ENCODE measurements at regions not wholly inside any gene's neighbourhood (a gene's known extent, or its start where the extent isn't known, plus 50 kb on each side); places are given as distances from the start of the nearest gene placed in this dataset.

DNA sequence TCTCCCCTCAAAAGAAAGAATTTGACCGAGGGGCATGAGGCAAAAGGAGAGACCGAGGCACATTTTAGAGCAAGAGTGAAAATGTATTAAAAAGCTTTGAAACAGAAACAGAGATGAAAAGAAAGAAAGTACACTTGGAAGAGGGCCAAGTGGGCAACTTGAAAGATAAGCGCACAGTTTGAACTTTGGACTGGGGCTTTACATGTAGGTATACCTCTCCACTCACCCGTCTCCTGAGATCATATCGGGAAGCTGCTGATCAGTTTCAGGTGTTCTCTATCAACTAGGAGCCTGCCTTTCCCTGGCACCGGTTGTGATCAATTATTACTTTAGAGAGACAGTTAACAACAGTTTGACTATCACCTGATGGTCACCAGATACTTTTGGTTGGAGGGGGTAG lies 2666.5 kb downstream of the ARAP2 start:
- in situ Hi-C loops (cut with HindIII; ENCODE audit: low sequenced_read_pairs), result no loop called here
- DNase-seq (ENCODE audit: low spot score), result no peak

DNA sequence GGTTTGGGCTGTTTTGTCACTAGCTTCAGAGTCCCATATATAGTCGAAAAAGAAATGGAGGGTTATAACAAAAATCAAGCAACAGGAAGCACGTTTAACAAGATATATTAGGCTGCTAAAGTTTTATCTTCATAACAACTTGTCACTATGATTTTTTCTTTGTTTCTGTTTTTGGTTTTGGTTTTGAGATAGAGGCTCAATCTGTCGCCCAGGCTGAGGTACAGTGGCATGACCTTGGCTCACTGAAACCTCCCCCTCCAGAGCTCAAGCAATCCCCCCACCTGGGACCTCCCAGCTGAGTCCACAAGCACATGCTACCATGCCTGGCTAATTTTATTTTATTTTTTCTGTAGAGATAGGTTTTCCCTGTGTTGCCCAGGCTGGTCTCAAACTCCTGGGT lies 2664.4 kb downstream of the ARAP2 start:
- in situ Hi-C loops (cut with HindIII; ENCODE audit: low sequenced_read_pairs), result no loop called here
- no peak for DNase-seq (ENCODE audit: low spot score)

DNA sequence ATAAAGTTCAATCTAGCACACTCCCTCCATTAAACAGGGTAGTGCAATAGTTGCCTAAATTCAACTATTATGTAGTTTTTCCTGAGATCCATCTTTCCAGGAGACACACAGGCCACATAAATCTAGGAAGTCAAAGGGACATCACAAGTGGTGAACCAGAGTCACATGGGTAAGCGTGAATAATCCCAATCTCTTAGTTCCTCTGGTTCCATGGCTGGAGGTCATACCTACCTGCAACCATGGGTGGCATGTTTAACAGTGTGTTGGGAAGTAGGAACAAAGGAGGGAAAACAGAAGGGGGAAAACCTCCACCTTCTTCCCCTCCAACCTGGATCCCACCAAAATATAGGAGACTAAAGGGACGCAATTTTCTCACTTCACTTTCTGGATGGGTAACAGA lies 2651.6 kb downstream of the ARAP2 start:
- in situ Hi-C loops (cut with HindIII; ENCODE audit: low sequenced_read_pairs), result no loop called here

DNA sequence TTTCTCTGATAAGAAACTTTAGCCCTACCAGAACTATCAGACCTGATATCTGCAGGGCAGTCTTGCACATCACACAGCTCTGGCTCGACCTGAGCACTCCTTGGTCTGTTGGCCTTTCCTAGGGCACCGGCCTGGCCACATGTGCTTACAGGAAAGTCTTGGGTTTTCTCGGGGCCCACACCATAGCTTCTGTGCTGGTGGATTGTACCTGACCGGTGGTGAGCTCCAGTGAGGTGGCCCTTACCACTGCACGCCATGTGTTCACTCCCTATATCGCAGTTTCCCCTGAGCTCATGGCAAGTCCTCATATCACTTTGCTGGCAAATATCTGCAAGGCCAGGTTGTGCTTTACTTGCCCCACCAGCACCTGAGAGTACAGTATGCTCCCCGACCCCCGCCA lies 2637.4 kb downstream of the ARAP2 start:
- DNase-seq (ENCODE audit: low spot score), result no peak
- in situ Hi-C loops (cut with HindIII; ENCODE audit: low sequenced_read_pairs), result no loop called here

More for the DNA sequence above, 2651.6 kb downstream of the ARAP2 start:
- no peak for DNase-seq (ENCODE audit: low spot score)

DNA sequence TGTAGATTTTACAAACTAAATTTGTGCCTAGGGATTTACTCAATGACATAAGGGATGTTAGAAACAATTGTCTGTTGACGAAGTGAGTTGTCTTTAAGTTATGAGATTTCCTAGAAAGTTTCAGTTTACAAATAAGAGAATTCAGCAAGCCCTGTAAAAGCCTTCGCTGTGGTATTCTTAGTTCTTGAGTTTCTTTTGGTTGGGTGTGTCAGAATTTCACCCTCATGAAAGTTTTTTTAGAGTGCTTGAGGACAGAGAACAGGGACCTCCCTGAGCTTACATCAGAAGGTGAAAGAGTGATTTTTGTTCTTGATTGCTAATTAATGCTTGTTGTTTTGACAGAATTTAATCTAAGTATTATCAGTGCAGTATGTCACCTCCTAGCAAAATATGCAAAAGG lies 2628.2 kb downstream of the ARAP2 start:
- in situ Hi-C loops (cut with HindIII; ENCODE audit: low sequenced_read_pairs), result no loop called here
- DNase-seq (ENCODE audit: low spot score), result no peak

DNA sequence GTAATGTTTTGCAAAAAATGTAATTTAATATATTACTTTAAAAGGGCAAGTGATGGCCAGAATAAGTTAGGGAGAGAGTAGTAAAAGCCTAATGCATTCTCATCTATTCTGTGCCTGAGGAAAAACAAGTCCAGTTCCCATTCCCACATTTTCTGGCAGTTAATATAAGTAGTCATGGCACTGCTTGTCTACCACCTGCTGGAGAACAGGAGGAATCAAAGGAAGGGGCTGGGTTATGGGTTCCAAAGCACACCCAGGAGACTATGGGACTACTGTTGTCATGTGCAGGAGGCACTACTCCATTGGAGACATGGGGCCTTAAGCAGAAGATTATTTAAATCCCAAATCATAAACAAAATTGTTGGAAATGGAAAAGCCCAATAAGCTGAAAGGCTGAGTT lies 2618.6 kb downstream of the ARAP2 start:
- in situ Hi-C loops (cut with HindIII; ENCODE audit: low sequenced_read_pairs), result no loop called here
- peak; percentile 8 for DNase-seq (ENCODE audit: low spot score)

DNA sequence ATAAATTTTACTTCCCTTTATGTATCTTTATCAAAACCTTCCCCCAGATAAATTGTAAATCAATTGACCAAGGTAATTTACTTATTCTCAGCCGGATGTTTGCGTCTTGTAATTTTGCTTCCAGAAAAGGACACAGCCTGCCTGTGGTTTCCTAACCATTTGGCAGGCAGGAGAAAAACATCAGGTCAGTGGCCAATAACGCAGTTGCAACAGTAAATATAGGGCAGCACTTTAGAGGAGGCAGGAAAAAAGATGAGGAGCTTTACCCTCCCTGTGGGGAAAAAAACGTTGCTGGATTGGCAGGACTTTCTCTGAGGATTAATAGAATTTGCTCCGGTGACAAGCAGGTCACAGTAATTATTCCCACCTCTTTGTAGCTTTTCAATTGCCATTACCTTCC lies 2618.1 kb downstream of the ARAP2 start:
- DNase-seq (ENCODE audit: low spot score), result peak; percentile 3
- in situ Hi-C loops (cut with HindIII; ENCODE audit: low sequenced_read_pairs), result no loop called here

DNA sequence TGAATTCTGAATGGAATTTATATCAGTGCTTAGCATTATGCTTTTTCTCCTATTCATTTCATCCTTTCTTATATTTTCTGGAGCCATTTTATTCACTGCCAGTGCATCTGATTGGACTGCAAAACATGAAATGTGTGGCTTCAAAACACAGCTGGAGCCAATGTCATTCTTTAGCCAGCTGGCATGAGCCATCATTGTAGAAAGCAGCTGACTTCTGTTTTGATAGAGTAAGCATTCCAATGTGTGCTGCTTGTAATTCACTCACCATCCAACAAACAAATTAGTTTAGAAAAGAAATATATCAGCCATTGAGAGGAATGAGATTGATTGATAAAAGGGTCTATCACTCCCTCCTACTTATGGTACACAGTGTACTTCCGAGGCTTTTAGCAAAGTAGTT lies 2616.0 kb downstream of the ARAP2 start:
- in situ Hi-C loops (cut with HindIII; ENCODE audit: low sequenced_read_pairs), result no loop called here
- peak; percentile 4 for DNase-seq (ENCODE audit: low spot score)

DNA sequence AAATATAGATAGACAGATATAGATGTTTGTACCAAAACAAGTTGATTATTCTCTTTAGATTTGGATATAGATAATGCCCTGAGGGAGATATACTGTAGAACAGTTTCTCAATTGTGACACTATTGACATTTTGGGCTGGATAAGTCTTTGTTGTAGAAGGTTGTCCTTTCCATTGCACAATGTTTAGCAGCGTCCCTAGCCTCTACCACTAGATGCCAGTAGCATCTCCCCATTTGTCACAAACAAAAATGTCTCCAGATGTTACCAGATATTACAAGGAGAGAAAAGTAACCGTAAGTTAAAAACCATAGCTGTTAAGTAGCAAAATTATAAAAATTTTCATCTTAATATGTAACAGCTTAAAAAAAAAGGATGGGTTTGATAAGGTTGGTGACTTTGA lies 2595.3 kb downstream of the ARAP2 start:
- DNase-seq (ENCODE audit: low spot score), result no peak
- in situ Hi-C loops (cut with HindIII; ENCODE audit: low sequenced_read_pairs), result no loop called here

DNA sequence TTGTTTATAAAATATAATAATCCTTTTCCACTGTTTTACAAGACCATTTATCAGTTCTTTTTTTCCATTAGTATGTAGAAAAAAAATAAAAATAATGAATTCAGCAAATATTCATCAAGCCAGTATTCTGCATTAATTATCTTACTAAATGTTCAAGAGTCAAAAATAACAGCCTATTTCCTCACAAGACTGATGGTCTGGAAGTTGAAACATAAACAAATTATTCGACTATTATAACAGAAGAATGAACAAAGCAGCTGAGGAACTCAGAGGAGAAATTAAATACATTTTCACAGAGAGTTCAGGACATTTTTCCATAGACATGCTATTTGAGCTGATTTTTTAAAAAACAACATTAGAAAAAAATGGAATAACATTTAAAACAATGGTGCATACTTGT lies 2594.8 kb downstream of the ARAP2 start:
- in situ Hi-C loops (cut with HindIII; ENCODE audit: low sequenced_read_pairs), result no loop called here

DNA sequence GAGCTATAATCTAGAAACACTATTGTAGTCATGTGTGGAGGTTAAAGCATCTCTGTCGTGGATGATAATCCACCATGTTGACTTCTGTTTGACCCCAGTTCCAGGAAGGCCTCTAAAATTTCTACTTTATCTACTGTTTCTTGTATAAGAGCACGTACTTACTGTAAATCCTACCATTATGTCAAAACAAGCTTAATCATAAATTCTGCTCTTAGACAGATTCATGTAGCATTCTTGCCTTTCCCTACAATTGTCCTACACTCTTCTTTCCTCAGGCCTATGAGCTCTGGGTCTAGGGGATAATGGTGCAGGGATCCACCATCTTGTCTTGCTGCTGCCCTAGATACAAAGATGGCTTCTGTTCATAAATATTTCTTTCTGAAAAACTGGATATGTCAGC lies 2594.3 kb downstream of the ARAP2 start:
- in situ Hi-C loops (cut with HindIII; ENCODE audit: low sequenced_read_pairs), result no loop called here

More for the DNA sequence above, 2594.8 kb downstream of the ARAP2 start:
- no peak for DNase-seq (ENCODE audit: low spot score)

DNA sequence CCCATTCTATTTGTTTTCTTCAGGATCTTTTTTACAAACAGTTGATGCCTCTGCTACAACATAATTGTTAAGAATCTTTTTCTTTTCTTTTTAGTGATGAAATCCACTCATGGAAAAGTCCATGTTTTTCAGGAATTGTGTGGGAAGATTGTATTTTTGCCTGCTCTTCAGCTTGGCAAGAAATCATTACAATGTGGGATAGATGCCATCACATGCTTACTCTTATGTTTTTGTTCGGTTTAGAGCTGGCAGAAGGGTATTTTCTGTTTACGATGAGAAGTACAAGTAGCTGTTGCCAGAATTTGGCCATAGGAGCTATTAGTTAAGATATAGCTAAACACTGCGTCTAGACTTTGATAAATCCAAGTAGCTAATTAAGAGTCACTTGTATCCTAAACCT lies 2585.3 kb downstream of the ARAP2 start:
- in situ Hi-C loops (cut with HindIII; ENCODE audit: low sequenced_read_pairs), result no loop called here
- no peak for DNase-seq (ENCODE audit: low spot score)

More for the DNA sequence above, 2594.3 kb downstream of the ARAP2 start:
- no peak for DNase-seq (ENCODE audit: low spot score)

DNA sequence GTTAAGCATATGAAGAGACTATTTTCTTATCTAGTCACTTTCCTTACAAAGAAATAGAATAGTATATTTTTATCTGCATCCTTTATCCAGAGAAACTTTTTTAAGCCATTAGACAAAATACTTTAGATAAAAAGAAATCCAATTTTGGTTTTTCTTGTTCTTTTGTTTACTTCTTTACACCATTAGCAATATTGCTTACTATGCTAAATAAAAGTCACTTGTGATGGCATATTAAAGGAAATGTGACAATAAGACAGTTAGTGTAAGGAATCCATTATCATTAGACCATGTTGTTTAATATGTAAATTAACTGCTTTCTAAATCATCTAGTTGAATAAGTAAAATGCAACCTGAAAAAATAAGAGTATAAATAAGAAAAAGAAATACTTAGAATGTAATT lies 2582.7 kb downstream of the ARAP2 start:
- in situ Hi-C loops (cut with HindIII; ENCODE audit: low sequenced_read_pairs), result no loop called here
- DNase-seq (ENCODE audit: low spot score), result no peak

DNA sequence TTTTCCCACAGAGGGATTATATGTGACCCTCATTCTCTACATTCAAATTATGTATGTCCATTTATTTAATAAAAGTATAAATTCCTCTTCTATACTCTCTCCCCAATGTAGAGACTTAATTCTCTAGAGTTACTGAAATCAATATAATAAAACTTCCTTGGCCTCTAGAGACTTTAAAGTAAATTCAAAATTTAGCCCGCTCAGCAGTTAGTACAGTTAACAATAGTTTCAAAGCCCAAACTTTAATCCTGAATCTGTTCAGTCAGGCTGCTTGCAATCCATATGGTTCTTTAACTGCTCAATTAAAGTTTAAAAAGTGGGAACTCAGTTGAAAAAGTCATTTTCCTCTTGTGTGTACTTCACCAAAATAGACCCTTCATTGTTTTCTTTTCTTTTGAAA lies 2558.4 kb downstream of the ARAP2 start:
- no peak for DNase-seq (ENCODE audit: low spot score)

DNA sequence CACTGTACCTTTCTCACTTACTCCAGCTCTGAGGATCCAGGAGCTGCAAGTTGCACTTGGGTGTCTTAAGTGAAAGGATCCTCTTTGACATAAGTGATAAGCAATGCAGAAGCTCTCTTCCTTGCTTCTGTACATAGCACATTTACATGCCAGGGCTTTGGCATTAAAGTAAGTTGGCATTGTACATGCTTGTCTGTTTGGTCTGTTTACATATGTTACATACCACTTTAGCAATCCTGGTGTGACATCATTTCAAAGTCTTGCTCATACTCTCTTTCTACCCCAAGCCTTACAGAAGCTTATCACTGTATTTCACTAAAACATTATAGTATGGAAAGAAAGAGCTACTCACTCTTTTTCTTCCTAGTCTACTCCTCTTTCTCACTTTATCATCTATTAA lies 2548.3 kb downstream of the ARAP2 start:
- in situ Hi-C loops (cut with HindIII; ENCODE audit: low sequenced_read_pairs), result no loop called here
- DNase-seq (ENCODE audit: low spot score), result no peak

More for the DNA sequence above, 2558.4 kb downstream of the ARAP2 start:
- in situ Hi-C loops (cut with HindIII; ENCODE audit: low sequenced_read_pairs), result no loop called here

DNA sequence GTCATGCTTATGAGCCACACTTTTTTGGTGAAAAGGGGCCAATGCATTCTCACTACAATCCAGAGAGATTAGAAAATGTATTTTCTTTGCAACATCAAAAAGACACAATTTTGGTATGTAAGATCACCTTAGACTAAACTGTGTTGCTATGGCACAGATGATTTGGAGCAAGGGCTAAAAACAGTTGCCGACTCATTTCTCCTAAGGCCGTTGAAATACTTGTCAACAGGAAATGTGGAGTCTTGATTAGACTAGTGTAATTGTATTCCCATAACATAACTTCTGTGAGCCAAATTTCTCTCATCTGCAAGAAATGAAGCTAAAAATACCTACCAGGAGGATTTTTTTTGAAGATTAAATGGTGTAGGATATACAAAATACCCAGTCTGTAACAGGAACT lies 2547.7 kb downstream of the ARAP2 start:
- in situ Hi-C loops (cut with HindIII; ENCODE audit: low sequenced_read_pairs), result no loop called here

DNA sequence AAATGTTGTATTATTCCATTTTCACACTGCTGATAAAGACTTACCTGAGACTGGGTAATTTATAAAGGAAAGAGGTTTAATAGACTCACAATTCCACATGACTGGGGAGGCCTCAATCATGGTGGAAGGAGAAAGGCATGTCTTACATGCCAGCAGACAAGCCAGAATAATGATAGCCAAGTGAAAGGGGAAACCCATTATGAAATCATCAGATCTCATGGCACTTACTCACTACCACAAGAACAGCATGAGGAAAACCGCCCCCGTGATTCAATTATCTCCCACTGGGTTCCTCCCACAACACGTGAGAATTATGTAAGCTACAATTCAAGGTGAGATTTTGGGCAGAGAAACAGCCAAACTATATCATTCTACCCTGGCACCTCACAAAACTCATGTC lies 2535.1 kb downstream of the ARAP2 start:
- in situ Hi-C loops (cut with HindIII; ENCODE audit: low sequenced_read_pairs), result no loop called here
- no peak for DNase-seq (ENCODE audit: low spot score)

More for the DNA sequence above, 2547.7 kb downstream of the ARAP2 start:
- DNase-seq (ENCODE audit: low spot score), result no peak

DNA sequence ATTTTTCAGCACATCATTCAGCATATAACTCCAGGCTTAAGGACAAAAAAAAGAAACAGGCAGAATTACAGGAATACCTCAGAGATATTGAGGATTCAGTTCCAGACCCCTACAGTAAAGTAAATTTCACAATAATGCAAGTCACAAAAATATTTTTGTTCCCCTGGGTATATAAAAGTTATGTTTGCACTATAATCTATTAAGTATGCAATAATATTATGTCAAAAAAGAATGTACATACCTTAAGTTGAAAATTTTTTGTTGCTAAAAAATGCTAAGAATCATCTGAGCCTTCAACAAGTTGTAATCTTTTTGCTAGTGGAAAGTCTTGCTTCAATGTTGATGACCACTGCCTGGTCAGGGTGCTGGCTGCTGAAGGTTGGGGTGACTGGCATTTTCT lies 2532.5 kb downstream of the ARAP2 start:
- DNase-seq (ENCODE audit: low spot score), result no peak
- in situ Hi-C loops (cut with HindIII; ENCODE audit: low sequenced_read_pairs), result no loop called here

DNA sequence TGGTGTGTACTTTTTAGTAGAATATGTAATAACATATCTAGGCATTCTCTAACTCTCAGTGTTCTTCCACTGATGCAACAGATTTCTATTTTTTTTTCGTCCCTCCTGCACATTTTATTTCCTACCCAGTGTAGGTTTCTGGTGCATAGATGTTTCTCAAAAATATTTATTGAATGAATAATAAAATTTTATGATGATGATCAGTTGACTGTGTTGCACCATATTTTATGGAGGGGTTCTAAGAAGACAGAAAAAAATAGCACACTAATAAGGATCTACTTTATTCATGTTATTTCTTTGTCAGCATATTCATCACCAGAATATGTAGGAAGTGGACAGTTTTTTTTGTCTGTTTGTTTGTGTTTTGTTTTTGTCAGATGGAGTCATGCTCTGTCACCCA lies 2529.3 kb downstream of the ARAP2 start:
- in situ Hi-C loops (cut with HindIII; ENCODE audit: low sequenced_read_pairs), result no loop called here
- DNase-seq (ENCODE audit: low spot score), result no peak

DNA sequence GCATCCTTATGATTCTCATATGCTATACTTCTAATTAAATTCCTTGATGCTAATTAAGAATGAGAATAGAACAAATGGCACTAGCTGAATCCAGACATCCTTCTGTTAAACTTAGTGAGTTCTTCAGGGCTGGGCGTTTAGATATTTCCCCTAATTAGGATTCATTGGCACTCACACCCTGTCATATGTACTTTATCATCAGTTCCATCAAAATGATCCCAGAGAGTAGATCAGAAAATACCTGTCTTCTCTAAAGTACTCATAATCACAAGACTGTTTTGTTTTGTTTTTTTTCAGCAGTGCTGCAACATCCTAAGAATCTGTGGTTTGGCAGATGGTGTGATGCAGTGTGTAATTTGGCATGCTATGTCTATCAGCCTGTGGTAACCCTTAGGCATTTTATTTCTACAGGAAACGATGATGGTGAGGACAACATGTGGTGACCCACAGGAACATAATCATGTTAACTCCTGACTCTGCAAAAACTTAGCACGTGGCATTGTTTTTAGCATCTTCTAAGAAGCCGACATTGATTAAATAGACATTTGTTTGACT lies 2528.4 kb downstream of the ARAP2 start:
- DNase-seq (ENCODE audit: low spot score), result no peak
- in situ Hi-C loops (cut with HindIII; ENCODE audit: low sequenced_read_pairs), result no loop called here

DNA sequence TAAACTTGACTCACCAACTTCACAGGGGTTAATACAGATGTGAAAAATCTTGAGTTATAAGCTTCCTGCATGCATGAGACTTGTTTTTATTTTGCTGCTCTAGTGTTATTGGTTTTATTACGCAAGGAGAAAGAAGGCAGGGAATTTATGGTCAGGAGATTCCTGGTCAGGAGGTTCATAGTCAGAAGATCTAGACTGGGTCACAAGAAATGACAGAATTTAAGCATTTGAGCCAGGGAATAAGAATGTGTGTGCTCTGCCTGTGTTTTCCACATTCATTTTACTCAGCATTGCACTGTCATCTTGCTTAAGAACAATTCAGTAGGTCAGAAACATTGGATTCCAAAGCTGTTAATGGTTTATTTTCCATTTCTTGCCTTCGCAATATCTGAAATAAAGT lies 2522.1 kb downstream of the ARAP2 start:
- in situ Hi-C loops (cut with HindIII; ENCODE audit: low sequenced_read_pairs), result no loop called here
- DNase-seq (ENCODE audit: low spot score), result no peak

Data from G401 (cell line).